ENCODE measurements at regions not wholly inside any gene's neighbourhood (a gene's known extent, or its start where the extent isn't known, plus 50 kb on each side); places are given as distances from the start of the nearest gene placed in this dataset.

GRCh38 chr2:241993386-241994005 lies 124.0 kb downstream of the RTP5 start (continued):
- TF ChIP-seq CTCF (IDR thresholded peaks at IDR 0.05; ENCODE audit: control extremely low read depth in 1 of 3, insufficient read depth in 1 of 3, low read depth in 1 of 3, low read length in 3 of 3) (no peak), SRF (IDR thresholded peaks at IDR 0.05; ENCODE audit: low read depth, low read length) (no peak), ATF2 (IDR thresholded peaks at IDR 0.05; ENCODE audit: low read length) (no peak), ATF3 (IDR thresholded peaks at IDR 0.05; ENCODE audit: insufficient read depth, low read depth, low read length) (no peak), EGR1 (IDR thresholded peaks at IDR 0.05; ENCODE audit: borderline replicate concordance, low read depth, low read length) (no peak)

Data from H1 (cell line).